ENCODE measurements at regions not wholly inside any gene's neighbourhood (a gene's known extent, or its start where the extent isn't known, plus 50 kb on each side); places are given as distances from the start of the nearest gene placed in this dataset.

DNA sequence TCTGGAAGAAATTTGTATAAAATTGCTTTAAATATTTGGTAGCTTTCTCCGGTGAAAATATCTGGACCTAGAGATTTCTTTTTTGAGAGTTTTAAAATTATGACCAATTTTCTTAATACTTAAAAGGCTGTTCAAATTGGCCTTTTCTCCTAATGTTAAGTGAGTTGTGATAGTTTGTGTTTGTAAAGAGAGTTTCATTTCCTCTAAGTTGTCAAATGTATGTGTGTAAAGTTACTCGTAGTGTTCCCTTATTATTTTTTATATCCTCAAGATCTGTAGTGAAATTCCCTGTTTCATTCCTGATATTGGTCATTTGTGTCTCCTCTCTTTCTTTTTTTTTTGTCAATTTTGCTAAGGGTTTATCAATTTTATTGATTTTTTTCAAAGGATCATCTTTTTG is 92.6 kb upstream of the CTNNB1 start:
- no peak for TF ChIP-seq EZH2 (IDR thresholded peaks at IDR 0.05; ENCODE audit: insufficient read depth, poor library complexity, severe bottlenecking)
- TF ChIP-seq EZH2phosphoT487 (IDR thresholded peaks at IDR 0.05; ENCODE audit: insufficient read depth, low read depth) = no peak
